KBM-7 (cell line): ENCODE measurements at regions not wholly inside any gene's neighbourhood (a gene's known extent, or its start where the extent isn't known, plus 50 kb on each side); places are given as distances from the start of the nearest gene placed in this dataset.

ENCODE experiments used
- DNase-seq: peaks from one replicate; pipeline ENCODE4 v3.0.0-alpha.2; 2015
- in situ Hi-C: fragments of 300-500 bp; cut with MboI; formaldehyde crosslinking; loops from 2 replicates; pipeline ENCODE4 v1.14.3; 2020; ENCODE audit warnings: low sequenced_read_pairs, low pct_unique_long_range_greater_than_20kb, mixed read lengths

GRCh38 chr10:33126742-33127141 is 168.7 kb upstream of the ITGB1 start:
- no peak for DNase-seq
- in situ Hi-C loops, result loop anchor here (25.0 kb wide), 1 partner anchor 339 kb away; no protein-coding TSS in a partner anchor

DNA sequence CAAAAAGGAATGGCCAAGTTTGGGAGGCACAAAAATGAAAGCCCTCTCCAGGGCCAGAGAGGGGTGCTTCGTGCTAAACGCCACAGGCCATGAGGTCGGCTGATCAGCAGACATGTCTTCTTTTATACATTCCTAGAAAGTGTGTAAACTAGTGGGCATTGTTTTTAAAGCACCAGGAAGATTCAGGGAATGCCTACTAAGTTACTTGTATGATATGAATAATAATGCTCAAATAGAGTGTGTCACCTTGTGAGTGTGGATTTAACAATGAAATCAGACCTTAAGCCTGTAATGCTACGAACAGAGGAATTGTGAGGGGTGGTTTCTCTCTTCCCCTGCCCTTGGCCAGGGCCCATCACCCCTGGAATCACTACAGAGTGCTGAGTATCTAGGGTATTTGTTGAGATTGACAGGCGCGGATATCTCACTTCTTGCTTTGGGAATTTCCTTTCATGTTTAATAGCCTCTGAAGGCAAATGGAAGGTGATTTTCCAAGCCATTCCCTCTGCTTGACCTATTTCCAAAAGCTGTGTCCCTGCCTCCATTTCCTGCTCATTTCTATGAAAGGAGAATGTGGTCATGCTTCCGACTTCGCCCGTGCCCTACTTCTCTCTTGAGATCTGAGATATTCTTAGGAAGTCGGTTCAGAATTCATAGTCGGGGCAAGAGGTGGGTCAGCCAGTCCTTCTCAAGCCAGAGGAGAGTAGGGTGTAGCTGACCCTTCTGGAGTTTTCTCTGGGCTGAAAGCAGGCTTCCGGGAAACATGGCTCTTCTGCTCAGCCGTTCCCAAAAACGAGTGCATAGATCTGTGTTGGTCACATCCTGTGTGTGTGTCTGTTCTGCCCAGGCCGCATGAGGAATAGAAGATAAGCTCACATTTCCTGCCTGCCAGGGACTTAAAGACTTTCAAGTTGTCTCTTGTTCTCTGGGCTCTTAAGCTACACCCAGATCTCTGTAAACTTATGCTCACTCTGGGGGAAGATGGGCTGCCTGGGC is 167.8 kb upstream of the ITGB1 start:
- in situ Hi-C loops, result loop anchor here (25.0 kb wide), 1 partner anchor 339 kb away; no protein-coding TSS in a partner anchor
- peak; percentile 81 for DNase-seq

- DNase-seq, result no peak
- in situ Hi-C loops, result loop anchor here (25.0 kb wide), 1 partner anchor 338 kb away; no protein-coding TSS in a partner anchor
These were observed 167.1 kb upstream of the ITGB1 start for GRCh38 chr10:33125111-33125510.

- DNase-seq, result no peak
- in situ Hi-C loops, result no loop called here
These were observed 165.7 kb upstream of the ITGB1 start for GRCh38 chr10:33123680-33124079.

DNA sequence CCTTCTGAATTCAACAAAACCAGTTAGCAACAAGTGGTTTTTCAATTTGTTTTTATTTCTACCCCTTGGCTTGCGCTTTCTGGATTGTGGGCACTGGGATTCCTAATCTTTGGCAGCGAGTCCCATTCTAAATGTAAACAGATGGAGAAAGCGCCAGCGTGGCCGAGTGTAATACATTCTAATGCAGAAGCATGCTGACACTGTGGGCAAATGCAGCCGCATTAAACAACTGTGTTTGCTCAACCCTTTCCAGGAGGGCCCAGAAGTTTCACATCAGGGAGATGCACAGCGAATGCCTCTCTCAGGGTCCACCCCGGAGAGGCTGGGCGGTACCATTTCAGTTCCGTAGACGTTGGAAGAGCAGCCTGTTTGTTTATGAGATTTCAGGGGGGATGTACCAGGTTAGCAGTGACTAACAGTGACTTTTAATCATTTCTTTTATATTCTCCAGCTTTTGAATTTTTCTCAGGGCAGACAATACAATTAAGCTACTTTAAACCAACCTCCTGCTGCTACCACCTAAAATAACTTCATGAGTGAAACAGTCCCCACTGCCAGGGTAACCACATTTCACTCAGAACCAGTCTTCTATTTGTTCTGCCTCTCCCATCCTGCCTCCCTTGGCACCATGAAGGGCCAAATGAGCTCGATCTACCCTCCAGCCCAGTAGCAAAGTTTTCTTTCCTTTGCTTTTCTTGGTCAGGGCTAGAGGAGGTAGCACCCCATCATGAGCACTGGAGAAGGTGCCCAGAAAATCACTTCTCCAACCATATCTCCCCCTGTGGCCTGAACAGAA is 164.2 kb upstream of the ITGB1 start:
- no peak for DNase-seq
- in situ Hi-C loops, result no loop called here

DNA sequence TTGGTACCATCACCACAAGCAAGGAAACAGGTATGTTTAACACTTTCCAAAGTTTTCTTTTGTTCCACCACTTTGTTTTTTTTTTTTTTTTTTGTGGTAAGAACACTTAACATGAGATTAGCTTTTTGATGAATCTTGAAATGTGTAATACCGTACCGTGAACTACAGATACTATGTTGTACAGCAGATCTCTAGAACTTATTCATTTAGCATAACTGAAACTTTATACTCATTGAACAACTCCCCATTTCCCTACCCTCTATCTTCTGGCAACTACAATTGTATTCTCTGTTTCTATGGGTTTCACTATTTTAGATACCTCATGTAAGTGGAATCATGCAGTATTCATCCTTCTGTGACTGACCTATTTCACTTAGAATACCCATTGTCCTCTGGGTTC is 162.7 kb upstream of the ITGB1 start:
- in situ Hi-C loops, result no loop called here
- DNase-seq, result no peak

- in situ Hi-C loops, result no loop called here
These were observed 162.2 kb upstream of the ITGB1 start for GRCh38 chr10:33120275-33120674.

GRCh38 chr10:33117816-33118215 is 159.8 kb upstream of the ITGB1 start:
- no peak for DNase-seq
- in situ Hi-C loops, result no loop called here

More at GRCh38 chr10:33120275-33120674, 162.2 kb upstream of the ITGB1 start:
- DNase-seq, result no peak

- DNase-seq, result no peak
- in situ Hi-C loops, result no loop called here
These were observed 159.2 kb upstream of the ITGB1 start for GRCh38 chr10:33117230-33117629.

DNA sequence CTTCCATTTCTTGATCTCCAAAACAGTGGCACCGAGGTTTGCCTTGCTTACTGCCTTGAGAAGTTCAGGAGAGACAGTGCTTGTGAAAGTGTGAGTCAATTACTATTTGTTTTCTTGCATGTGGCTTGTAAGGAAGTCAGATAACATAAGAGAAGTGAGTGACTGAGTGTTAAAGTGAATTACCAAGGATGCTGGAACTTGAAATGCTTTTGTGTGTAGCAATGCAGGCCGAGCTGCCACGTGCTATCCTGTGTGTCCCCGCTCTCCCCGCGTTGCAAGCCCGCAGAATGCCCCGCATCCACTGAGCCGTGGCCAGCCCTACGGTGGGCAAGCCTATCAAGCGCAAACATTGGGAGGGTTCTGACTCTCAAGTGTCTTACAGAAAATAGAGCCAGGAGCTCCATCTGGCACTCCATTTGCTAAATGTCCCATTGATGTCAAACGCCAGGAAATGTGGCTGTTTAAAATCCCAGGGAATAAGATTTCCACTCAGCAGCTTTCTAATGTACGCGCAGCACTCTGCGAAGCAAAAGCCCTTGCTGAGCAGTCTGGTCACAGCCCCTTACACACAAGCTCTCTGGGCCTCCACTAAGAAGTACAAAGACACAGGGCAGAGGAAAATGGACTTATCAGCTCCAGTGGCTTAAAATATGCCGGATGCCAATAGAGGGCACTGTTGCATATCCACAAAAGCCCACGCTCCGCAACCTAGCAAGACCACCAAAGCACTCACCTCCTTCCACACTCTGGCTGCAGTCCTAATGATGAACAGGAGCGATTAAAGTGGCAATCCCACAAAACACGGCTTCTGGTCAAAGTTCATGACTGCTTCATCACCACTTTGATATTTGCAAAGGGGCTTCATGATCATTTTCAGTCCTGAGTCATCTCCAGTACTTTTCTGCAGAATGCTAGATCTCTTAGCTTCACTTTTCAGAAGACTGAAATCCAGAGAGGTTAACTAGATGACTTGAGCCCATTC is 158.0 kb upstream of the ITGB1 start:
- DNase-seq, result peak; percentile 52
- in situ Hi-C loops, result no loop called here

GRCh38 chr10:33114451-33114952 is 156.5 kb upstream of the ITGB1 start:
- in situ Hi-C loops, result no loop called here
- no peak for DNase-seq

DNA sequence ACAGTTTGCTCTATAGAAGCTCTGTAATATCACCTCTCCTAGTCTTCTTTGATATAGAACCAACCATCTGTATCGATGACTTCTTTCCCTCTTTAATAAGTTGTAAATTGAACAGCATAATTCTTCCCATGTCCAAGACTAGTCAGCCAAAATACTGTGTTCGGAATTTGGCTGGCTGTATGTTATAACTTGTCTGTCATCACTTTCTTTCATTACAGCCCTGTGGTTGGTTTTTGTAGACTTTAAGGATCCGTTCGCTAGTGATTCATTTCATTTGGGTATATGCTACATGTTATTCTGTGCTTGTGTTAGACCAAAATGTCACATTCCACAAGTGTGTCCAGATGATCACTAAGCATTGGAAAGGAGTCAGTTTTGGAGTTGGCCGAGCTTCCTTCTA is 155.4 kb upstream of the ITGB1 start:
- in situ Hi-C loops, result no loop called here
- no peak for DNase-seq

DNA sequence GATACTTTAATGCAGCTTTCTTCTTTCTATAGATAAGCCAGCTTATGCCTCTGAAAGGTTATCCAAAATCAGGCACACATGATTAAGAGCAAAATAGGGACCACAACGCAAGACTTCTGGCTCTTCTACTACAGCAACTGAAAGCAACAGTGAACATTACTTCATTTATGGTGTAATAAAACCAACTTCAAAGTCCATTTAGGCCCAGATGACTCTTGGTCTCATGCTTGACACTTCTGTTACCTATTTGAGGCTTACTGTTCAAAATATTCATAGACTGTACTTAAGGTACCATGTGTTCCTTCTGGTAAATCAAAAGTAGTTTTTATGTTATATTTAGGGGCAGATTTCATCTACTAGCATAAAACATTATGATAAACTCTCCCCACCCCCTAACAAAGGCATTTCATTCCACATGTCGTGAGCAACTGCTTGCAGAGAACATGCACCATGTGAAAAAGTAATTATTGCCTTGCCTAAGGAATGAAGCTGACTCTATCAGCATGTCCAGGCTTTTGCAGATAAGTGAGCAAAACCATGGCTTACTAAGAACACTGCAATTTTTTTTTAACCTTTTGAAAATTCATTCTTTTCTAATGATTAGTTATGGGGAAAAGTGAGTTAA is 154.9 kb upstream of the ITGB1 start:
- in situ Hi-C loops, result no loop called here
- no peak for DNase-seq

DNA sequence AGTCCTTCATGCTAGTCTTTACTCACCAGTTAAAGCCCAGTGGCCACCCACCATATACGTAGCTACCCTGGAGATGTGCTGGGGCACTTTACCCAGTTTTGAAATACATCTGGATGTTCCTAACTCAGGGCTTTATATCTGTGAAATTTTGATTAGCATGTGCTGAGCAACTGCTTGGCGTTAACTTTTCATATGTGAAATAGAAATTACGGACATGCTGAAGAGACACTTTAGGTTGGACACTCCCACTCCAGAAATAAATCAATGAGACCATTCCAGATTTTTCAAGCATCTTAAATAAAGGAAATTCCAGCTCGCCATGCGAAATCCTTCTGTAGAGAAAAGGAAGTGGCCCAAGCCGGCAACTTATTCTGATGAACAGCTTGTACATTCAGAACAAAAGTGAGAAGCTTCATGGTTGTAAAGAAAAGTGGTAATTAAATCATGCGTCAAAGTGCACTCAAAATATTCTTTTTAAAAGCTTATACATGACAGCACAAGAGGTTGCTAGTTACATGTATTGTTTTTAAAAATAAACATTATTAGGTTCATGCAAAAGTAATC is 153.5 kb upstream of the ITGB1 start:
- DNase-seq, result no peak
- in situ Hi-C loops, result no loop called here

- in situ Hi-C loops, result no loop called here
- no peak for DNase-seq
These were observed 151.9 kb upstream of the ITGB1 start for GRCh38 chr10:33109788-33110469.

DNA sequence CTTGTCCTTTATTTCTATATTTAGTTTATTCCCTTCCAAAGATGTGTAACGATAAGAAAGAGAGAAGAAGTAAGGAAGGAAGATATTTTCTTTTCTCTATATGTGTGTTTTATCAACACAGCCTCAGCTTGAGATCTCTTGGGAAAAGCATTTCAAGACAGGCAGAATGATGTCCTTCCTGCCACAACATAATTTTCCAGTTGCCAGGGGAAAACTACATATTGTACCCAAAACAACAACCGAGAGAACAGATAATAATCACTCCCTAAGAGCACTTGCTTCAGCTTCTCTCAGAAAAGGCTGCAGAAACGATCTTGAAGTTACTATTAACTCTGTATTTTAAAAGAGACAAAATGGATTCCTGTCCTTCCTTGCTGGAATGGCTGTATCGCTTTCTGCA is 151.4 kb upstream of the ITGB1 start:
- DNase-seq, result no peak
- in situ Hi-C loops, result no loop called here

- no peak for DNase-seq
- in situ Hi-C loops, result no loop called here
These were observed 149.9 kb upstream of the ITGB1 start for GRCh38 chr10:33107953-33108352.
